ENCODE measurements at regions not wholly inside any gene's neighbourhood (a gene's known extent, or its start where the extent isn't known, plus 50 kb on each side); places are given as distances from the start of the nearest gene placed in this dataset.

- no peaks in the 10 kb centered on the region for H3K36me3 ChIP-seq
- no peak for DNase-seq (ENCODE audit: low spot score)
- H3K27ac ChIP-seq = no peak overlapping the region
- H3K9me3 ChIP-seq = peaks cover 0 to 5% of the 10 kb centered on the region in 2 donors
- TF ChIP-seq CTCF (IDR thresholded peaks at IDR 0.05) = no peak
- no peaks in the 10 kb centered on the region for H3K27me3 ChIP-seq
- no peak overlapping the region for H3K4me3 ChIP-seq
- no peaks in the 10 kb centered on the region for H3K4me1 ChIP-seq
These were observed 123.5 kb downstream of the CBLN1 start for GRCh38 chr16:49158029-49158642.

GRCh38 chr16:49150341-49150740 lies 131.3 kb downstream of the CBLN1 start:
- no peak for TF ChIP-seq CTCF (IDR thresholded peaks at IDR 0.05)
- H3K36me3 ChIP-seq = no peaks in the 10 kb centered on the region
- H3K9me3 ChIP-seq = peaks cover 0 to 5% of the 10 kb centered on the region in 2 donors
- DNase-seq (ENCODE audit: low spot score) = no peak
- H3K27me3 ChIP-seq = no peaks in the 10 kb centered on the region
- no peak overlapping the region for H3K27ac ChIP-seq
- no peak overlapping the region for H3K4me3 ChIP-seq
- H3K4me1 ChIP-seq = no peaks in the 10 kb centered on the region

- Histone ChIP-seq H3K4me3 (no peak overlapping the region), H3K4me1 (no peaks in the 10 kb centered on the region), H3K36me3 (no peaks in the 10 kb centered on the region), H3K9me3 (no peaks in the 10 kb centered on the region), H3K27me3 (no peaks in the 10 kb centered on the region), H3K27ac (no peak overlapping the region)
- DNase-seq (ENCODE audit: low spot score) = no peak
- TF ChIP-seq CTCF (IDR thresholded peaks at IDR 0.05) = no peak
These were observed 133.2 kb downstream of the CBLN1 start for GRCh38 chr16:49148410-49148809.

DNA sequence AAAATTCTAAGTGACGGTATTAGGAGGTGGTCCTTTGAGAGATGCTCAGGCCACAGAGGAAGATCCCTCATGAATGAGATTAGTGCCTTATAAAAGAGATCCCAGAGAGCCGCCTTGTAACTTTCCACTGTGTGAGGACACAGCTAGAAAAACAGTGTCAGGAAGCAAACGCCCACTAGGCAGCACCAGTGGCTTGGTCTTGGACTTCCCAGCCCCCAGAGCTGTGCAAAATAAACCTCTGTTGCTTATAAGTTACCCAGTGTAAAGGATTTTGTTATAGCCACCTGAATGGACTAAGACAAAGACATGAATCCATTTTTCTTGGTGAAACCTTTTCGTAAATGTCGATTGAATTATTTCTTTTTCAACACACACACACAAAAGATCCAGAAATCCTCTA lies 141.0 kb downstream of the CBLN1 start:
- H3K9me3 ChIP-seq = peaks cover 0 to 9% of the 10 kb centered on the region in 2 donors
- TF ChIP-seq CTCF (IDR thresholded peaks at IDR 0.05) = no peak
- no peaks in the 10 kb centered on the region for H3K4me1 ChIP-seq
- no peak overlapping the region for H3K27ac ChIP-seq
- H3K36me3 ChIP-seq = no peaks in the 10 kb centered on the region
- no peak for DNase-seq (ENCODE audit: low spot score)
- H3K4me3 ChIP-seq = no peak overlapping the region
- H3K27me3 ChIP-seq = no peaks in the 10 kb centered on the region

DNA sequence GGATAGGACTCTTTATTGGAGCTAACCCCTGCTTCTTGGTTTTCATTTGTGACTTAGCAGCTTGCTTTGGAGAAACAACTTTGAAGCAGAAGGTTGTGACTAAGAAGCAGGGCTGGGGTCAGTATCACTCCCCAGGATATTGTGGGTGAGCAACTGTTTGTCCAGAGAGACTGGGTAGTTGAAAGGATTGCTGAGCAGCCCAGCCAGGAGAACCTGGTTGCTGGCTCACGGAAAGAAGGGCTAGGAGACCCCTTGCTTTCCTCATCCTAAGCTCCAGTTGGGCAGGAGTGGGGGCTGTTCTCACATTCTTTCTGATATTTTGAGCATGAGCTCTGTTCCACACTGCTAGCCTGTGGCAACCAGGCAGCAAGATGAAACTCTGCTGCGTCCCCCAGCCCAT lies 151.2 kb downstream of the CBLN1 start:
- H3K36me3 ChIP-seq = no peaks in the 10 kb centered on the region
- peaks cover 0 to 8% of the 10 kb centered on the region in 2 donors for H3K4me1 ChIP-seq
- TF ChIP-seq CTCF (IDR thresholded peaks at IDR 0.05) = no peak
- no peak overlapping the region for H3K4me3 ChIP-seq
- no peak for DNase-seq (ENCODE audit: low spot score)
- no peaks in the 10 kb centered on the region for H3K27me3 ChIP-seq
- H3K27ac ChIP-seq = no peak overlapping the region
- H3K9me3 ChIP-seq = no peaks in the 10 kb centered on the region

GRCh38 chr16:49129935-49130334 lies 151.7 kb downstream of the CBLN1 start:
- H3K36me3 ChIP-seq = no peaks in the 10 kb centered on the region
- peaks cover 0 to 8% of the 10 kb centered on the region in 2 donors for H3K4me1 ChIP-seq
- no peak for TF ChIP-seq CTCF (IDR thresholded peaks at IDR 0.05)
- H3K9me3 ChIP-seq = no peaks in the 10 kb centered on the region
- no peaks in the 10 kb centered on the region for H3K27me3 ChIP-seq
- DNase-seq (ENCODE audit: low spot score) = no peak
- H3K4me3 ChIP-seq = no peak overlapping the region
- no peak overlapping the region for H3K27ac ChIP-seq

Data from right atrium auricular region (tissue), 2 donors.